Neutrophil (primary cell): ENCODE measurements at regions not wholly inside any gene's neighbourhood (a gene's known extent, or its start where the extent isn't known, plus 50 kb on each side); places are given as distances from the start of the nearest gene placed in this dataset.

Experiments
- H3K27ac ChIP-seq: fragments of 200-600 bp; sonication (generic); 2 replicates; pipeline ENCODE4 v1.5.1; 2016; ENCODE audit warnings: mild to moderate bottlenecking, moderate library complexity
- H3K27me3 ChIP-seq: fragments of 200-600 bp; sonication (generic); 2 replicates; pipeline ENCODE4 v1.6.0; 2016; ENCODE audit warnings: mild to moderate bottlenecking
- H3K36me3 ChIP-seq: fragments of 200-600 bp; sonication (generic); 2 replicates; pipeline ENCODE4 v1.5.1; 2017
- H3K4me1 ChIP-seq, 2 experiments: fragments of 200-600 bp in 1 of 2; sonication (generic) in 1 of 2; 1 replicate in 1 of 2; 2 replicates in 1 of 2; pipeline versions ENCODE4 v1.5.1 to v1.6.1; 2013 to 2016; ENCODE audit warnings: low read depth in 1 of 2, low read length in 1 of 2, mild to moderate bottlenecking in 1 of 2, moderate library complexity in 1 of 2; ENCODE audit not compliant: control insufficient read depth in 1 of 2, insufficient read depth in 1 of 2
- H3K4me3 ChIP-seq, 2 experiments: fragments of 200-600 bp in 1 of 2; sonication (generic) in 1 of 2; 1 replicate in 1 of 2; 2 replicates in 1 of 2; pipeline ENCODE4 v1.5.1; 2013 to 2016; ENCODE audit warnings: low read depth in 1 of 2, low read length in 1 of 2, mild to moderate bottlenecking in 1 of 2, moderate library complexity in 1 of 2
- H3K9me3 ChIP-seq: fragments of 200-600 bp; sonication (generic); 2 replicates; pipeline ENCODE4 v1.5.1; 2016
- TF ChIP-seq, protein P1 (sequence below): fragments of 200-600 bp; sonication (generic); IDR thresholded peaks from 2 replicates; pipeline ENCODE4 v1.5.1; 2016; ENCODE audit warnings: antibody characterized with exemption

DNA sequence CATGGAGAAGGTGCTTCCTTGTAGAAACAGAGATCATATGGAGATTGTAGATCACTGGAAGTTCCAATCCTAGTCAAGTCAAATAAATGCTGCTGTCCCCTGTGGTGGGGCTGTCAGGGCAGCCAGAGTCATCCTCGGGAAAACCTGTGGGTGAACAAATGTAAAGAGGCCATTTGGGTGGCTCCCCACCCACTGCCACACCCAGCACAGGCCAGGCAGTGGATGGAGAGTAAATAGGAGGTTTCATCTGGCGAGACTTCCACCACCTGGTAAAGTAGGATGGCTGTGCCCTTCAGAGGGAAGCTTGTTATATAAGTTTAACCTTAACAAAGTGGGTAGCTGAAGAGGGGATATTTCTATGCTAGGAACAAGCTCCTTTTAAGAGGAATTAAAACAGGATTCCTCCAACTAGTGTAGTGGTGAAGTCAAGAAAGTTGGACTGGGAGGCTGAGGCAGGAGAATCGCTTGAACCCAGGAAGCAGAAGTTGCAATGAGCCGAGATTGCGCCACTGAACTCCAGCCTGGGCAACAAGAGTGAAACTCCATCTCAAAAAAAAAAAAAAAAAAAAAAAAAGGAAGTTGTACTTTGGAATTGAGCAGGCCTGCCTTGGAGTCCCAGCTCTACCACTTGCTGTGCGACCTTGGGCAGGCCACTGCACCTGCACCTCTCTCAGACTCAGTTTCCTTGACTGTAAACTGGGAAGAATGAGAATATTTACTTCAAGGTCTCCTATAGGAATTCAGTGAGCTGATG, 273.7 kb downstream of the PTTG2 start:
- Histone ChIP-seq H3K4me1 (peaks cover 9 to 10% of the 10 kb centered on the region in 2 experiments), H3K27ac (peak overlapping the region; percentile 42), H3K9me3 (no peaks in the 10 kb centered on the region), H3K4me3 (no peak overlapping the region), H3K27me3 (no peaks in the 10 kb centered on the region), H3K36me3 (no peaks in the 10 kb centered on the region)
- TF ChIP-seq, protein P1, sequence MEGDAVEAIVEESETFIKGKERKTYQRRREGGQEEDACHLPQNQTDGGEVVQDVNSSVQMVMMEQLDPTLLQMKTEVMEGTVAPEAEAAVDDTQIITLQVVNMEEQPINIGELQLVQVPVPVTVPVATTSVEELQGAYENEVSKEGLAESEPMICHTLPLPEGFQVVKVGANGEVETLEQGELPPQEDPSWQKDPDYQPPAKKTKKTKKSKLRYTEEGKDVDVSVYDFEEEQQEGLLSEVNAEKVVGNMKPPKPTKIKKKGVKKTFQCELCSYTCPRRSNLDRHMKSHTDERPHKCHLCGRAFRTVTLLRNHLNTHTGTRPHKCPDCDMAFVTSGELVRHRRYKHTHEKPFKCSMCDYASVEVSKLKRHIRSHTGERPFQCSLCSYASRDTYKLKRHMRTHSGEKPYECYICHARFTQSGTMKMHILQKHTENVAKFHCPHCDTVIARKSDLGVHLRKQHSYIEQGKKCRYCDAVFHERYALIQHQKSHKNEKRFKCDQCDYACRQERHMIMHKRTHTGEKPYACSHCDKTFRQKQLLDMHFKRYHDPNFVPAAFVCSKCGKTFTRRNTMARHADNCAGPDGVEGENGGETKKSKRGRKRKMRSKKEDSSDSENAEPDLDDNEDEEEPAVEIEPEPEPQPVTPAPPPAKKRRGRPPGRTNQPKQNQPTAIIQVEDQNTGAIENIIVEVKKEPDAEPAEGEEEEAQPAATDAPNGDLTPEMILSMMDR, result no peak

DNA sequence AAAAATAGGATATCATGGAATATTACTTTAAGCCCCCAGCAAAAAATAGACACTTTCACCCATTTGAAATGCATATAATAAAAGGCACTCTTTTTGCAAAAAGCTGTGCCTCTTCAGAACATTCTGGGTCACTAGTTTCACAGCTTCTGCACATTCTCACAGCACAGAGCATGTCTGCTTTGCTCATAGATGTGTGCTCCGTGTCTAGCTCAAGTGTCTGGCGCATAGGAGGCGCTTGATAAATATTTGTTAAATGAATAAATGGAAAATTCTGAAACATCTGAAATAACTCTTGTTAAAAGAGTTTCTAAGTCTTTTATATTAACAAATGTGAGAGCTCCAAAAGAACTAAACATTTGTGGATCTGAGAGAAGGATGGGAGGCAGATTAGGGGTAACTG, 275.2 kb downstream of the PTTG2 start:
- Histone ChIP-seq H3K36me3 (no peaks in the 10 kb centered on the region), H3K9me3 (no peaks in the 10 kb centered on the region), H3K27me3 (no peaks in the 10 kb centered on the region), H3K4me1 (peaks cover 9 to 10% of the 10 kb centered on the region in 2 experiments), H3K4me3 (no peak overlapping the region), H3K27ac (no peak overlapping the region)
- TF ChIP-seq, protein P1, result no peak

DNA sequence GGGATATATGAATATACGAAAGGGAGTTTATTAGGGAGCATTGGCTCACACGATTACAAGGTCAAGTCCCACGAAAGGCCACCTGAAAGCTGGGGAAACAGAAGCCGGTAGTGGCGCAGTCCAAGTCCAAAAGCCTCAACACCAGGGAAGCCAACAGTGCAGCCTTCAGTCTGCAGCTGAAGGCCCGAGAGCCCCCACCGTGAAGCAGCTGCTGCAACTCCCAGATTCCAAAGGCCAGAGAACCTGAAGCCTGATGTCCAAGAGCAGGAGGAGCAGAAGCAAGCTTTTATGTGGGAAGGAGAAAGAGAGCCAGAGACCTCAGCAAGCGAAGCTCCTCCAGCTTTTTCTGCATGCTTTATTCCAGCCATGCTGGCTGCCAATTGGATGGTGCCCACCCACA, 275.8 kb downstream of the PTTG2 start:
- Histone ChIP-seq H3K27me3 (no peaks in the 10 kb centered on the region), H3K4me3 (no peak overlapping the region), H3K36me3 (no peaks in the 10 kb centered on the region), H3K9me3 (no peaks in the 10 kb centered on the region), H3K4me1 (peaks cover 9 to 10% of the 10 kb centered on the region in 2 experiments), H3K27ac (no peak overlapping the region)
- TF ChIP-seq, protein P1, result no peak

DNA sequence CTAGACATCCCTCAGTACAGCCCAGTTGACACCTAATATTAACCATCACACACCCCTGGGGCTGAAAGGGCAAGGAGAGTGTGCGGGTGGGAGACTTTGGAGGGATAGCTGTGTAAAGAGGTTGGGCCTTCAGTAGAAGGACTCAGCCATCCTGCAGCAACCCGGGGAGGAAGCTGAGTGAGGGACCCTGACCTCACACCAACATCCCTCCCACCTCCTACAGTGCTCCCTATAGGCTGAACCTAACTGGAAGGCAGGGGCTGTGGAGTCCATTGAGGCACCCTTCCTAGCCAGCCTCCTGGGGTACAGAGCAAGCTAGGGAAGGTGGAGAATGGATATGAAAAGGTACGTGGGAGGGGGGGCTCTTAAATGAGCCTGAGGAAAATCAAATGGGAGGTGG, 276.3 kb downstream of the PTTG2 start:
- Histone ChIP-seq H3K4me1 (peaks cover 9 to 10% of the 10 kb centered on the region in 2 experiments), H3K9me3 (no peaks in the 10 kb centered on the region), H3K27me3 (no peaks in the 10 kb centered on the region), H3K4me3 (no peak overlapping the region), H3K27ac (no peak overlapping the region), H3K36me3 (no peaks in the 10 kb centered on the region)
- TF ChIP-seq, protein P1, result no peak

DNA sequence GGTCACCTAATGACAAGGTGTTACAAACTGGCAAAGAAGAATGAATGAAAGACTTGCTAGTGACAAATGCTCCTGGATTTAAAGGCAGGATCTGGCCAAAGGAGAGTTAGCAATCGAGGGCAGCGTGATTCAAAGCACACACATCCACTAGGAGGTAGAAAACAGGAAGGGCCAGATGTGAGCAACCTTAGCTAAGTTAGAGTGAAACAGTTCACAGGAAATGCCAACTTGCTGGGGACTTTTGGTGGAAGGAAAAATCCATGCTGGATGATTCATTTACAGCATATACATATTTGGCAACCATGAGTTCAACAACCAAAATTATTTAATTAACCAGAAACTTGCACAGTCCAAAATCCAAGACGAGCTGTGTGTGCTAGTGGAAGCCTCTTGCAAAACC, 276.9 kb downstream of the PTTG2 start:
- no peaks in the 10 kb centered on the region for H3K9me3 ChIP-seq
- H3K4me3 ChIP-seq, result no peak overlapping the region
- H3K27me3 ChIP-seq, result no peaks in the 10 kb centered on the region
- H3K27ac ChIP-seq, result no peak overlapping the region
- TF ChIP-seq, protein P1, result no peak
- H3K4me1 ChIP-seq, result peaks cover 9 to 10% of the 10 kb centered on the region in 2 experiments
- no peaks in the 10 kb centered on the region for H3K36me3 ChIP-seq
